ENCODE measurements at regions not wholly inside any gene's neighbourhood (a gene's known extent, or its start where the extent isn't known, plus 50 kb on each side); places are given as distances from the start of the nearest gene placed in this dataset.

DNA sequence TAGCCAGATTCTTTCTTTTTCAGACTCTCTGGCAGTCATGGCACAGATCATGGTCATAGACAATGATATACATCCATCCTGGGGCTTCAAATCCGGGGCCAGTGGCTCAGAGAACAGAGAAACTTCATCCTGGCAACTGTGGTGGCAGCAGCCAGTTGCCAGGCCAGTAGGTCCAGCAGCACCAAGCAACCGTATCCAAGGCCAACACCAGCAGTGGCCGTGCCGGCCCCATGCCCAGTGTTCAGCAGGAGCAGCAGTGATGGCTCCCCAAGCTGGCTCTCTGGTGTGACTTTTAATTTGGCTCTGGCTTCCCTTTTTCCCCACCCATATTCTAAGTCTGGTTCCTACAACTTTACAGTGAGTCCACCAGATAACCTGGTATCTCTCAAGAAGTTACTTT is 300.5 kb downstream of the DEPDC1B start:
- TF ChIP-seq, protein P1, sequence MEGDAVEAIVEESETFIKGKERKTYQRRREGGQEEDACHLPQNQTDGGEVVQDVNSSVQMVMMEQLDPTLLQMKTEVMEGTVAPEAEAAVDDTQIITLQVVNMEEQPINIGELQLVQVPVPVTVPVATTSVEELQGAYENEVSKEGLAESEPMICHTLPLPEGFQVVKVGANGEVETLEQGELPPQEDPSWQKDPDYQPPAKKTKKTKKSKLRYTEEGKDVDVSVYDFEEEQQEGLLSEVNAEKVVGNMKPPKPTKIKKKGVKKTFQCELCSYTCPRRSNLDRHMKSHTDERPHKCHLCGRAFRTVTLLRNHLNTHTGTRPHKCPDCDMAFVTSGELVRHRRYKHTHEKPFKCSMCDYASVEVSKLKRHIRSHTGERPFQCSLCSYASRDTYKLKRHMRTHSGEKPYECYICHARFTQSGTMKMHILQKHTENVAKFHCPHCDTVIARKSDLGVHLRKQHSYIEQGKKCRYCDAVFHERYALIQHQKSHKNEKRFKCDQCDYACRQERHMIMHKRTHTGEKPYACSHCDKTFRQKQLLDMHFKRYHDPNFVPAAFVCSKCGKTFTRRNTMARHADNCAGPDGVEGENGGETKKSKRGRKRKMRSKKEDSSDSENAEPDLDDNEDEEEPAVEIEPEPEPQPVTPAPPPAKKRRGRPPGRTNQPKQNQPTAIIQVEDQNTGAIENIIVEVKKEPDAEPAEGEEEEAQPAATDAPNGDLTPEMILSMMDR (IDR thresholded peaks at IDR 0.05 in 8 of 11, conservative IDR thresholded peaks at IDR 0.05 in 3 of 11) = no peak
- TF ChIP-seq POLR2AphosphoS5 (IDR thresholded peaks at IDR 0.05) = no peak
- no peak for TF ChIP-seq POLR2A (IDR thresholded peaks at IDR 0.05)

All from spleen (tissue), 7 donors.